Psoas muscle (tissue), 7 donors: ENCODE measurements at regions not wholly inside any gene's neighbourhood (a gene's known extent, or its start where the extent isn't known, plus 50 kb on each side); places are given as distances from the start of the nearest gene placed in this dataset.

Source experiments
- ATAC-seq, 4 donors: fragments of 200-7000 bp; cut with Tn5 transposase; one replicate each; pipeline ENCODE4 v1.9.1; 2020; ENCODE audit warnings: moderate library complexity in 3 of 4, mild to moderate bottlenecking in 2 of 4
- DNase-seq, 2 donors: peaks; one replicate each; pipeline ENCODE4 v3.0.0-alpha.2; 2020
- H3K27ac ChIP-seq: fragments of 200-600 bp; one replicate; pipeline ENCODE4 v1.8.0; 2022
- H3K27me3 ChIP-seq, 3 donors: fragments of 200-600 bp in 1 of 3; one replicate each; pipeline versions ENCODE4 v1.6.1 to v1.8.0; 2013 to 2022; ENCODE audit warnings: low read length in 2 of 3, mild to moderate bottlenecking in 2 of 3, moderate library complexity in 1 of 3; ENCODE audit not compliant: insufficient read depth in 3 of 3
- H3K36me3 ChIP-seq, 2 donors: fragments of 200-600 bp in 1 of 2; one replicate each; pipeline versions ENCODE4 v1.6.1 to v1.8.0; 2013 to 2022; ENCODE audit warnings: low read depth in 1 of 2, mild to moderate bottlenecking in 1 of 2, moderate library complexity in 1 of 2; ENCODE audit not compliant: insufficient read depth in 1 of 2
- H3K4me1 ChIP-seq: fragments of 200-600 bp; one replicate; pipeline ENCODE4 v1.8.0; 2022
- H3K4me3 ChIP-seq: fragments of 200-600 bp; one replicate; pipeline ENCODE4 v1.8.0; 2022; ENCODE audit warnings: mild to moderate bottlenecking
- H3K9me3 ChIP-seq: fragments of 200-600 bp; one replicate; pipeline ENCODE4 v1.8.0; 2022
- WGBS, 3 donors: extraction: QIAGEN DNeasy Blood & Tissue Kit; methylation state at CpG; one replicate each; pipeline versions ENCODE4 v1.1.6 to v1.1.7; 2013; 5-methylcytosine and 5-hydroxymethylcytosine counted together
- intact Hi-C, 2 donors: fragments of 100-400 bp; cut with DNase I; formaldehyde crosslinking; loops; one replicate each; pipeline versions ENCODE4 v1.11.0 to v1.14.2; 2022
- TF ChIP-seq, protein P1 (sequence below): fragments of 200-600 bp; IDR thresholded peaks from one replicate; pipeline ENCODE4 v1.8.0; 2022; ENCODE audit warnings: antibody characterized with exemption
- donor health status: healthy with polysubstance abuse.
- donor health status: DM: no; HTN: no; CAD: no; lungs with moderate emphysema.
- donor health status: Bipolar disorder and iron deficiency.
- donor health status: healthy.
- donor health status: DM: yes; HTN: yes; CAD: no.
- donor health status: DM: no; HTN: no; CAD: no.
- donor health status: DM: yes; HTN: yes; CAD: no.

DNA sequence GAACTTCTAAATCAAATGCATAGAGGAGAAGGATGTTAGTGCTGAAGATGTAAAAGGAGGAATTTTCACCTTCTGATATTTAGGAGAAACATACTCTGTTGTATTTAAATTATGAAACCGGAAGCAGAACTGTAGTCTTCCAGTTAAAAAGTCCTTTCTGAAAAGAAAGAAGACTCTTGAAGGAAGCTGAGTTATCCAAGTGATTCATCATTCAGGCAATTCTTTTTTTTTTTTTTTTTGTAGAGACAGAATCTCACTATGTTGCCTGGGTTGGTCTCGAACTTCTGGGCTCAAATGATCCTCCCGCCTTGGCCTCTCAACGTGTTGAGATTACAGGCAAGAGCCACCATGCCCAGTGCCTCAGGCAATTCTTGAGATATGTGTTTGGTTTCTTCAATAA is 424.8 kb upstream of the TPM1 start:
- Histone ChIP-seq H3K27ac (no peak overlapping the region), H3K4me3 (no peak overlapping the region), H3K36me3 (no peaks in the 10 kb centered on the region), H3K27me3 (no peaks in the 10 kb centered on the region), H3K4me1 (peaks cover 12% of the 10 kb centered on the region), H3K9me3 (no peaks in the 10 kb centered on the region)
- ATAC-seq (no peak), DNase-seq (no peak)
- WGBS, 3 donors, result 85 to 93% (median 88%) methylated on average over 4 of the region's 4 CpGs
- TF ChIP-seq, protein P1, sequence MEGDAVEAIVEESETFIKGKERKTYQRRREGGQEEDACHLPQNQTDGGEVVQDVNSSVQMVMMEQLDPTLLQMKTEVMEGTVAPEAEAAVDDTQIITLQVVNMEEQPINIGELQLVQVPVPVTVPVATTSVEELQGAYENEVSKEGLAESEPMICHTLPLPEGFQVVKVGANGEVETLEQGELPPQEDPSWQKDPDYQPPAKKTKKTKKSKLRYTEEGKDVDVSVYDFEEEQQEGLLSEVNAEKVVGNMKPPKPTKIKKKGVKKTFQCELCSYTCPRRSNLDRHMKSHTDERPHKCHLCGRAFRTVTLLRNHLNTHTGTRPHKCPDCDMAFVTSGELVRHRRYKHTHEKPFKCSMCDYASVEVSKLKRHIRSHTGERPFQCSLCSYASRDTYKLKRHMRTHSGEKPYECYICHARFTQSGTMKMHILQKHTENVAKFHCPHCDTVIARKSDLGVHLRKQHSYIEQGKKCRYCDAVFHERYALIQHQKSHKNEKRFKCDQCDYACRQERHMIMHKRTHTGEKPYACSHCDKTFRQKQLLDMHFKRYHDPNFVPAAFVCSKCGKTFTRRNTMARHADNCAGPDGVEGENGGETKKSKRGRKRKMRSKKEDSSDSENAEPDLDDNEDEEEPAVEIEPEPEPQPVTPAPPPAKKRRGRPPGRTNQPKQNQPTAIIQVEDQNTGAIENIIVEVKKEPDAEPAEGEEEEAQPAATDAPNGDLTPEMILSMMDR, result no peak
- intact Hi-C loops, result loop anchor here in 1 of 2 donors (5.0 kb wide), 1 partner anchor 45 kb away; no protein-coding TSS in a partner anchor

DNA sequence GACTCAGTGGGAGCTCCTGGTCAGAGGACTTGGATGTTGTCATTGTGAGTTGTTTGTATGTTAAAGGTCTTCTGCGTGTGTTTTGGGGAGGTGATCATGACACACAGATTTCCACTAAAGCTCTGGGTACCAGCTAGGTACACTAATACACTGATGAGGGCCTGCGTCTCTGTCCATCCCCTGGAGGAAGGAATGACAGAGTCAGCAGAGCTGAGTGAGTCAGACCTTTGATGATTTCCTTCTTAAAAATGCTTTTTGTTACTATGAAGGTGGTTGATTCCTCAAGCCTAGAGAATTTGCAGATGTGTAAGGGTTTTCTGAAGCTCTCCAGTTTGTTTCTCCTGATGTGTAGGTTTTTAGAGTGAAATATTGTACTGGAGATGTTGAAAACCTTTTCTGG is 424.1 kb upstream of the TPM1 start:
- H3K27ac ChIP-seq, result no peak overlapping the region
- WGBS, 3 donors, result 87 to 95% (median 91%) methylated on average over 2 of the region's 2 CpGs

DNA sequence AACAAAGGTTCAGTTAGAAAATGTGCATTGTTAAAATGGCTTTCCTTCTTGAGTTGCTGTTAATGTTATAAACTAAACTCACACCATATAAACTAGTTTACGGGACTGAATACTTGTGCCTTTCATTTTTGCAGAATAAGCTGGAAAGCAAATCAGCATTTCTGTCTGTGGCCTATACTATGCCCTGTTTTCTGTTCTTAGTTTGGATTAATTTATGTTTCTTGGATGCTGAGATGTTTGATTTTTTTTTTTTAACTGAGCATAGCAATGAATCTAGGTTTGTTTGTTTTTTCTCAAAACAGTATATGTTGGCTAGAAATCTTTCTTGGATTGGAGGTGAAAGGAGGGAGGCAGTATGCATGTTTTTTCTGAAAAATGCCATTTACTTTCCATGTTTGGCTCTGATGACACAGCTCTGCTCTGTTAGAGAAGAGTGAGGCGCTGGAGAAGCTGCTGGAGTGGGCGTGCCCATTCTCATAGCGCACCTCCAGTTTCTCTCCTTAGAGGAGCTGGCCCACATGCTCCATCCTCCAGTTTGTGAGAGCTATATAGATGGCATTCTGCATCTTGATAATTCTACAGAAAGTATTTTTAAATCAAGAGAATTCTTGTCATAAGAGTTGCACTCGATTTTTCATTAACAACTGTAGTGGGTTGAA is 423.6 kb upstream of the TPM1 start:
- Histone ChIP-seq H3K9me3 (no peaks in the 10 kb centered on the region), H3K36me3 (no peaks in the 10 kb centered on the region), H3K4me1 (peaks cover 12% of the 10 kb centered on the region), H3K27ac (no peak overlapping the region), H3K4me3 (no peak overlapping the region), H3K27me3 (no peaks in the 10 kb centered on the region)
- DNase-seq (no peak), ATAC-seq (no peak)
- TF ChIP-seq, protein P1, result no peak
- intact Hi-C loops, result loop anchor here in 1 of 2 donors (5.0 kb wide), 1 partner anchor 47 kb away; no protein-coding TSS in a partner anchor
- 84 to 92% (median 87%) methylated on average over 5 of the region's 5 CpGs for WGBS, 3 donors

More for the DNA sequence above, 424.1 kb upstream of the TPM1 start:
- ATAC-seq, result peak in 1 of 4 donors; percentile 32
- Histone ChIP-seq H3K4me1 (peaks cover 12% of the 10 kb centered on the region), H3K4me3 (no peak overlapping the region), H3K9me3 (no peaks in the 10 kb centered on the region), H3K27me3 (no peaks in the 10 kb centered on the region), H3K36me3 (no peaks in the 10 kb centered on the region)
- DNase-seq, result no peak
- TF ChIP-seq, protein P1, result no peak
- intact Hi-C loops, result loop anchor here in 1 of 2 donors (5.0 kb wide), 1 partner anchor 46 kb away; no protein-coding TSS in a partner anchor

DNA sequence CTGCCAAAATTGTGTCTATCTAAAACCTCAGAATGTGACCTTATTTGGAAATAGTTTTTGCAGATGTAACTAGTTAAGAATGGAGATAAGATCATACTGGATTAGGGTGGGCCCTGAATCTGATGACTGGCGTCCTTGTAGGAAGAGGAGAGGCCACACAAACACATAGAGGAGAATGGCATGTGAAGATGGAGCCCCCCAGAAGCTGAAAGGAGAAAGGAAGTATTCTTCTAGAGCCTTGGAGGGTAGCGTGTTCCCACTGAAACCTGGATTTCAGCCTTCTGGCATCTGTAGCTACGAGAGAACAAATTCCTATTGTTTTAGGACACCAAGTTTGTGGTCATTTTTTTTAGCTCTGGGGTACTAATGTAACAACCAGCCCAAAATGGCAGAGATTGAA is 423.0 kb upstream of the TPM1 start:
- 74 to 87% (median 75%) methylated on average over 3 of the region's 3 CpGs for WGBS, 3 donors
- no peaks in the 10 kb centered on the region for H3K27me3 ChIP-seq
- H3K4me3 ChIP-seq, result no peak overlapping the region
- no peak overlapping the region for H3K27ac ChIP-seq
- ATAC-seq (no peak), DNase-seq (no peak)
- peaks cover 12% of the 10 kb centered on the region for H3K4me1 ChIP-seq
- intact Hi-C loops, result loop anchor here in 1 of 2 donors (5.0 kb wide), 1 partner anchor 47 kb away; no protein-coding TSS in a partner anchor
- H3K9me3 ChIP-seq, result no peaks in the 10 kb centered on the region
- H3K36me3 ChIP-seq, result no peaks in the 10 kb centered on the region
- TF ChIP-seq, protein P1, result no peak
